Progenitor cell of endocrine pancreas (in vitro differentiated cells): ENCODE measurements at regions not wholly inside any gene's neighbourhood (a gene's known extent, or its start where the extent isn't known, plus 50 kb on each side); places are given as distances from the start of the nearest gene placed in this dataset.

ENCODE experiments used
- DNase-seq: peaks from one replicate; pipeline ENCODE4 v3.0.0; 2021; ENCODE audit warnings: low spot score; ENCODE audit not compliant: unreplicated experiment
- H3K27ac Mint-ChIP-seq: 2 replicates; pipeline ENCODE4 v1.8.0; 2021; ENCODE audit warnings: mild to moderate bottlenecking, moderate library complexity, mixed read lengths
- H3K27me3 Mint-ChIP-seq: 2 replicates; pipeline ENCODE4 v1.8.0; 2021; ENCODE audit warnings: mixed read lengths
- H3K36me3 Mint-ChIP-seq: 2 replicates; pipeline ENCODE4 v1.8.0; 2022; ENCODE audit warnings: mixed read lengths; ENCODE audit not compliant: insufficient read depth
- H3K4me1 Mint-ChIP-seq: 2 replicates; pipeline ENCODE4 v1.8.0; 2021; ENCODE audit warnings: low read depth, mixed read lengths
- H3K4me3 Mint-ChIP-seq: 2 replicates; pipeline ENCODE4 v1.8.0; 2021; ENCODE audit warnings: low read depth, mild to moderate bottlenecking, moderate library complexity, mixed read lengths
- H3K9me3 Mint-ChIP-seq: 2 replicates; pipeline ENCODE4 v1.8.0; 2021; ENCODE audit warnings: low read depth, mixed read lengths
- CTCF ChIP-seq: fragments of 200-600 bp; sonication (generic); IDR thresholded peaks from one replicate; pipeline ENCODE4 v1.5.0; 2021; ENCODE audit warnings: antibody characterized with exemption, mild to moderate bottlenecking; ENCODE audit not compliant: unreplicated experiment

- peaks cover 9% of the 10 kb centered on the region for H3K4me1 Mint-ChIP-seq
- H3K9me3 Mint-ChIP-seq = peaks cover 3% of the 10 kb centered on the region
- no peak for TF ChIP-seq CTCF
- no peaks in the 10 kb centered on the region for H3K36me3 Mint-ChIP-seq
- H3K27me3 Mint-ChIP-seq = no peaks in the 10 kb centered on the region
- no peak overlapping the region for H3K27ac Mint-ChIP-seq
- DNase-seq = no peak
- no peak overlapping the region for H3K4me3 Mint-ChIP-seq
Measured at GRCh38 chr4:83981156-83981555, 445.2 kb downstream of the GPAT3 start.

- no peaks in the 10 kb centered on the region for H3K36me3 Mint-ChIP-seq
- peaks cover 3% of the 10 kb centered on the region for H3K9me3 Mint-ChIP-seq
- DNase-seq = no peak
- H3K27me3 Mint-ChIP-seq = no peaks in the 10 kb centered on the region
- H3K4me1 Mint-ChIP-seq = peaks cover 1% of the 10 kb centered on the region
- no peak overlapping the region for H3K27ac Mint-ChIP-seq
- no peak overlapping the region for H3K4me3 Mint-ChIP-seq
- no peak for TF ChIP-seq CTCF
Measured at GRCh38 chr4:83979773-83980172, 443.9 kb downstream of the GPAT3 start.

GRCh38 chr4:83974111-83974780 lies 438.3 kb downstream of the GPAT3 start:
- no peaks in the 10 kb centered on the region for H3K9me3 Mint-ChIP-seq
- no peaks in the 10 kb centered on the region for H3K36me3 Mint-ChIP-seq
- H3K4me3 Mint-ChIP-seq = no peak overlapping the region

GRCh38 chr4:83964996-83965541 lies 429.2 kb downstream of the GPAT3 start:
- no peaks in the 10 kb centered on the region for H3K36me3 Mint-ChIP-seq
- no peaks in the 10 kb centered on the region for H3K27me3 Mint-ChIP-seq
- peaks cover 9% of the 10 kb centered on the region for H3K9me3 Mint-ChIP-seq
- DNase-seq = no peak
- TF ChIP-seq CTCF = no peak
- H3K4me1 Mint-ChIP-seq = no peaks in the 10 kb centered on the region
- H3K27ac Mint-ChIP-seq = no peak overlapping the region
- H3K4me3 Mint-ChIP-seq = no peak overlapping the region

More at GRCh38 chr4:83974111-83974780, 438.3 kb downstream of the GPAT3 start:
- no peak for TF ChIP-seq CTCF
- Mint-ChIP-seq H3K27ac (no peak overlapping the region), H3K4me1 (no peaks in the 10 kb centered on the region), H3K27me3 (no peaks in the 10 kb centered on the region)
- no peak for DNase-seq

GRCh38 chr4:83962492-83962891 lies 426.6 kb downstream of the GPAT3 start:
- Mint-ChIP-seq H3K27me3 (no peaks in the 10 kb centered on the region), H3K4me1 (no peaks in the 10 kb centered on the region), H3K36me3 (no peaks in the 10 kb centered on the region), H3K4me3 (no peak overlapping the region), H3K27ac (no peak overlapping the region), H3K9me3 (peaks cover 9% of the 10 kb centered on the region)
- no peak for DNase-seq
- no peak for TF ChIP-seq CTCF
